ENCODE measurements at regions not wholly inside any gene's neighbourhood (a gene's known extent, or its start where the extent isn't known, plus 50 kb on each side); places are given as distances from the start of the nearest gene placed in this dataset.

DNA sequence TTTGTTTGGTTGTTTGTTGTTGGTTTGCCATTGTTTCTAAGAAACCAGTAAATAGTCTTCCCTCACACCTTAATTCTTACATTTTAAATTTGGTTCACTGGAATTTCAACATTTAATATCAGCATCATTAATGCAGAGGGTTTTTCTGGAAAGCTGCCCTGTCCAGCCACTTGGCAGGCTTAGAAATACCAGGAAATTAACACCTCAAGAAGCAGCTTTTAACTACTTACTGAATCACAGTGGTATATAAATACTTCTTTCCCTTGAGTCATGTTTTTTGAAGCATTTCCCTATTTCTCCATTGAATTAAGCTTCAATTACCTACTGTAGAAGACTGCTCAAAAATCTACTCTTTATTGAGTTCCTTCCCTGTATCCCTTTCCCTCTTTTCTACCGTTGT lies 1221.1 kb upstream of the ADGRL3 start:
- DNase-seq (ENCODE audit: low spot score), result no peak
- no peaks in the 10 kb centered on the region for H3K27me3 Mint-ChIP-seq (ENCODE audit: low read depth)
- no peak overlapping the region for H3K4me3 Mint-ChIP-seq
- TF ChIP-seq ZNF396 (CRISPR knock-in tag; IDR thresholded peaks at IDR 0.05; ENCODE audit: borderline replicate concordance) (no peak), ERG (CRISPR knock-in tag; IDR thresholded peaks at IDR 0.05) (no peak), NFATC4 (CRISPR knock-in tag; IDR thresholded peaks at IDR 0.05) (no peak), ATF1 (CRISPR knock-in tag; IDR thresholded peaks at IDR 0.05) (no peak), ETV6 (CRISPR knock-in tag; IDR thresholded peaks at IDR 0.05) (no peak), PREB (CRISPR knock-in tag; IDR thresholded peaks at IDR 0.05; ENCODE audit: borderline replicate concordance) (no peak), TCF7 (CRISPR knock-in tag; IDR thresholded peaks at IDR 0.05; ENCODE audit: low read depth) (no peak), MYBL2 (CRISPR knock-in tag; IDR thresholded peaks at IDR 0.05) (no peak), ZBTB43 (CRISPR knock-in tag; IDR thresholded peaks at IDR 0.05) (no peak), NR1H2 (CRISPR knock-in tag; IDR thresholded peaks at IDR 0.05) (no peak), CBFB (CRISPR knock-in tag; IDR thresholded peaks at IDR 0.05; ENCODE audit: low read depth) (no peak), ZNF281 (CRISPR knock-in tag; IDR thresholded peaks at IDR 0.05) (no peak)
- TF ChIP-seq, protein P1, sequence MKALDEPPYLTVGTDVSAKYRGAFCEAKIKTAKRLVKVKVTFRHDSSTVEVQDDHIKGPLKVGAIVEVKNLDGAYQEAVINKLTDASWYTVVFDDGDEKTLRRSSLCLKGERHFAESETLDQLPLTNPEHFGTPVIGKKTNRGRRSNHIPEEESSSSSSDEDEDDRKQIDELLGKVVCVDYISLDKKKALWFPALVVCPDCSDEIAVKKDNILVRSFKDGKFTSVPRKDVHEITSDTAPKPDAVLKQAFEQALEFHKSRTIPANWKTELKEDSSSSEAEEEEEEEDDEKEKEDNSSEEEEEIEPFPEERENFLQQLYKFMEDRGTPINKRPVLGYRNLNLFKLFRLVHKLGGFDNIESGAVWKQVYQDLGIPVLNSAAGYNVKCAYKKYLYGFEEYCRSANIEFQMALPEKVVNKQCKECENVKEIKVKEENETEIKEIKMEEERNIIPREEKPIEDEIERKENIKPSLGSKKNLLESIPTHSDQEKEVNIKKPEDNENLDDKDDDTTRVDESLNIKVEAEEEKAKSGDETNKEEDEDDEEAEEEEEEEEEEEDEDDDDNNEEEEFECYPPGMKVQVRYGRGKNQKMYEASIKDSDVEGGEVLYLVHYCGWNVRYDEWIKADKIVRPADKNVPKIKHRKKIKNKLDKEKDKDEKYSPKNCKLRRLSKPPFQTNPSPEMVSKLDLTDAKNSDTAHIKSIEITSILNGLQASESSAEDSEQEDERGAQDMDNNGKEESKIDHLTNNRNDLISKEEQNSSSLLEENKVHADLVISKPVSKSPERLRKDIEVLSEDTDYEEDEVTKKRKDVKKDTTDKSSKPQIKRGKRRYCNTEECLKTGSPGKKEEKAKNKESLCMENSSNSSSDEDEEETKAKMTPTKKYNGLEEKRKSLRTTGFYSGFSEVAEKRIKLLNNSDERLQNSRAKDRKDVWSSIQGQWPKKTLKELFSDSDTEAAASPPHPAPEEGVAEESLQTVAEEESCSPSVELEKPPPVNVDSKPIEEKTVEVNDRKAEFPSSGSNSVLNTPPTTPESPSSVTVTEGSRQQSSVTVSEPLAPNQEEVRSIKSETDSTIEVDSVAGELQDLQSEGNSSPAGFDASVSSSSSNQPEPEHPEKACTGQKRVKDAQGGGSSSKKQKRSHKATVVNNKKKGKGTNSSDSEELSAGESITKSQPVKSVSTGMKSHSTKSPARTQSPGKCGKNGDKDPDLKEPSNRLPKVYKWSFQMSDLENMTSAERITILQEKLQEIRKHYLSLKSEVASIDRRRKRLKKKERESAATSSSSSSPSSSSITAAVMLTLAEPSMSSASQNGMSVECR (CRISPR knock-in tag; IDR thresholded peaks at IDR 0.05; ENCODE audit: borderline replicate concordance), result no peak
- TF ChIP-seq, protein P2, sequence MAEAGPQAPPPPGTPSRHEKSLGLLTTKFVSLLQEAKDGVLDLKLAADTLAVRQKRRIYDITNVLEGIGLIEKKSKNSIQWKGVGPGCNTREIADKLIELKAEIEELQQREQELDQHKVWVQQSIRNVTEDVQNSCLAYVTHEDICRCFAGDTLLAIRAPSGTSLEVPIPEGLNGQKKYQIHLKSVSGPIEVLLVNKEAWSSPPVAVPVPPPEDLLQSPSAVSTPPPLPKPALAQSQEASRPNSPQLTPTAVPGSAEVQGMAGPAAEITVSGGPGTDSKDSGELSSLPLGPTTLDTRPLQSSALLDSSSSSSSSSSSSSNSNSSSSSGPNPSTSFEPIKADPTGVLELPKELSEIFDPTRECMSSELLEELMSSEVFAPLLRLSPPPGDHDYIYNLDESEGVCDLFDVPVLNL (CRISPR knock-in tag; IDR thresholded peaks at IDR 0.05; ENCODE audit: borderline replicate concordance, low read depth), result no peak
- TF ChIP-seq, protein P3, sequence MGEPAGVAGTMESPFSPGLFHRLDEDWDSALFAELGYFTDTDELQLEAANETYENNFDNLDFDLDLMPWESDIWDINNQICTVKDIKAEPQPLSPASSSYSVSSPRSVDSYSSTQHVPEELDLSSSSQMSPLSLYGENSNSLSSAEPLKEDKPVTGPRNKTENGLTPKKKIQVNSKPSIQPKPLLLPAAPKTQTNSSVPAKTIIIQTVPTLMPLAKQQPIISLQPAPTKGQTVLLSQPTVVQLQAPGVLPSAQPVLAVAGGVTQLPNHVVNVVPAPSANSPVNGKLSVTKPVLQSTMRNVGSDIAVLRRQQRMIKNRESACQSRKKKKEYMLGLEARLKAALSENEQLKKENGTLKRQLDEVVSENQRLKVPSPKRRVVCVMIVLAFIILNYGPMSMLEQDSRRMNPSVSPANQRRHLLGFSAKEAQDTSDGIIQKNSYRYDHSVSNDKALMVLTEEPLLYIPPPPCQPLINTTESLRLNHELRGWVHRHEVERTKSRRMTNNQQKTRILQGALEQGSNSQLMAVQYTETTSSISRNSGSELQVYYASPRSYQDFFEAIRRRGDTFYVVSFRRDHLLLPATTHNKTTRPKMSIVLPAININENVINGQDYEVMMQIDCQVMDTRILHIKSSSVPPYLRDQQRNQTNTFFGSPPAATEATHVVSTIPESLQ (CRISPR knock-in tag; IDR thresholded peaks at IDR 0.05), result no peak
- TF ChIP-seq, protein P4, sequence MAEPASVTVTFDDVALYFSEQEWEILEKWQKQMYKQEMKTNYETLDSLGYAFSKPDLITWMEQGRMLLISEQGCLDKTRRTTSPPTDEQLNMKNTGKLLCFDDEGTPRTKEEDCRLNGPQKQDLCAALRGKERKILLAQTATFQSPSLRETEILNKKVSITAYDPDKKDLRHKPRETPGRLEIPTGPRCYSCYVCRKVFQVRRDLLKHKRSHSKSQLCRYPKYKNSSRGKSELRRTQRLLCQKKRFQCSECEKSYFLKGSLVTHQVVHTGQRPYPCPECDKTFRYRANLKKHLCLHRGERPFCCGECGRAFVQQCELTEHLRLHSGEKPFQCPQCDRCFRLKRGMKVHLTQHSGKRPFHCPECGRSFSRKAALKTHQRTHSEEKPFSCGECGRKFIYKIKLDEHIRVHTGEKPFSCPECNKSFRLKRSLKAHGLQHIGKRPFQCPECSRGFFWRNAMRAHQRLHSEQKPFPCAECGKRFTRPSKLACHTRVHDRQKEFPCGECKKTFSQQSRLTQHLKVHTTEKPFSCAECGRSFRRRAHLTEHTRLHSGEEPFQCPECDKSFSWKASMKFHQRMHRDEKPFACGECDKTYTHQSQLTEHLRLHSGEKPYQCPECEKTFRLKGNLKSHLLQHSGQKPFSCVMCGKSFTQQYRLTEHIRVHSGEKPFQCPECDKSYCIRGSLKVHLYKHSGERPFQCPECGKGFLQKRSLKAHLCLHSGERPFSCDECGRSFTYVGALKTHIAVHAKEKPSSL (CRISPR knock-in tag; conservative IDR thresholded peaks at IDR 0.05), result no peak
- TF ChIP-seq, protein P5, sequence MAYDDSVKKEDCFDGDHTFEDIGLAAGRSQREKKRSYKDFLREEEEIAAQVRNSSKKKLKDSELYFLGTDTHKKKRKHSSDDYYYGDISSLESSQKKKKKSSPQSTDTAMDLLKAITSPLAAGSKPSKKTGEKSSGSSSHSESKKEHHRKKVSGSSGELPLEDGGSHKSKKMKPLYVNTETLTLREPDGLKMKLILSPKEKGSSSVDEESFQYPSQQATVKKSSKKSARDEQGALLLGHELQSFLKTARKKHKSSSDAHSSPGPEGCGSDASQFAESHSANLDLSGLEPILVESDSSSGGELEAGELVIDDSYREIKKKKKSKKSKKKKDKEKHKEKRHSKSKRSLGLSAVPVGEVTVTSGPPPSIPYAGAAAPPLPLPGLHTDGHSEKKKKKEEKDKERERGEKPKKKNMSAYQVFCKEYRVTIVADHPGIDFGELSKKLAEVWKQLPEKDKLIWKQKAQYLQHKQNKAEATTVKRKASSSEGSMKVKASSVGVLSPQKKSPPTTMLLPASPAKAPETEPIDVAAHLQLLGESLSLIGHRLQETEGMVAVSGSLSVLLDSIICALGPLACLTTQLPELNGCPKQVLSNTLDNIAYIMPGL (CRISPR knock-in tag; IDR thresholded peaks at IDR 0.05), result no peak
- ChIA-PET POLR2A (no interaction called here), CTCF (no interaction called here)
- H3K36me3 Mint-ChIP-seq, result no peaks in the 10 kb centered on the region
- H3K4me1 Mint-ChIP-seq, result peaks cover 5% of the 10 kb centered on the region
- no peaks in the 10 kb centered on the region for H3K9me3 Mint-ChIP-seq
- ATAC-seq, result no peak
- H3K27ac Mint-ChIP-seq, result no peak overlapping the region

Data from WTC11 (cell line).